GM23248 (cell line): ENCODE measurements at regions not wholly inside any gene's neighbourhood (a gene's known extent, or its start where the extent isn't known, plus 50 kb on each side); places are given as distances from the start of the nearest gene placed in this dataset.

Experiments
- EZH2 ChIP-seq: fragments of 200-600 bp; sonication (generic); IDR thresholded peaks from 2 replicates; pipeline ENCODE4 v1.6.1; 2018; ENCODE audit warnings: antibody characterized with exemption, mild to moderate bottlenecking; ENCODE audit not compliant: insufficient read depth, poor library complexity, severe bottlenecking
- EZH2phosphoT487 ChIP-seq: fragments of 200-600 bp; sonication (generic); IDR thresholded peaks from 2 replicates; pipeline ENCODE4 v1.6.1; 2018; ENCODE audit warnings: antibody characterized with exemption, moderate library complexity, mild to moderate bottlenecking, low read depth; ENCODE audit not compliant: insufficient read depth

DNA sequence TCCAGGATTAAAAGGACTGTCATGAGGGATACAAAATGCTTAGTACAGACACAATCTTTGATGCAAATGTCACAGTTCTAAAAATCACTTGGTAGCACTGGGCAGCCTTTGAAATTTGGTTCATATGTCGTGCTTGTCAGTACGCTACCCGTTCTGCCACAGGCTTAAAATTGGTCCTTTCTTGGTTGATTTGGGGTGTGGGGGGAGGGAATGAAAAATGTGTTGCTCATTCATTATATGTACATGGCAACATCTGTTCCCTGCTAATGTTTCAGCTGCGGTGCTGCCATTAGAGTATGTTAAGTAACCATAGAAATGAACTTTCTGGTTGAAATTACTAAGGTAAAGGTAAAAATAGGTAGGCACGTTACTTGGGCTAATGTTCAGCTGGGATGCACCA lies 155.4 kb upstream of the ARHGAP5 start:
- TF ChIP-seq EZH2phosphoT487 = no peak
- no peak for TF ChIP-seq EZH2
